HG03378 (cell line): ENCODE measurements at regions not wholly inside any gene's neighbourhood (a gene's known extent, or its start where the extent isn't known, plus 50 kb on each side); places are given as distances from the start of the nearest gene placed in this dataset.

Source experiments
- ATAC-seq: cut with Tn5 transposase; IDR thresholded peaks from one replicate; pipeline ENCODE4 v1.9.1; 2021; ENCODE audit warnings: mild to moderate bottlenecking, moderate library complexity; ENCODE audit not compliant: unreplicated experiment

DNA sequence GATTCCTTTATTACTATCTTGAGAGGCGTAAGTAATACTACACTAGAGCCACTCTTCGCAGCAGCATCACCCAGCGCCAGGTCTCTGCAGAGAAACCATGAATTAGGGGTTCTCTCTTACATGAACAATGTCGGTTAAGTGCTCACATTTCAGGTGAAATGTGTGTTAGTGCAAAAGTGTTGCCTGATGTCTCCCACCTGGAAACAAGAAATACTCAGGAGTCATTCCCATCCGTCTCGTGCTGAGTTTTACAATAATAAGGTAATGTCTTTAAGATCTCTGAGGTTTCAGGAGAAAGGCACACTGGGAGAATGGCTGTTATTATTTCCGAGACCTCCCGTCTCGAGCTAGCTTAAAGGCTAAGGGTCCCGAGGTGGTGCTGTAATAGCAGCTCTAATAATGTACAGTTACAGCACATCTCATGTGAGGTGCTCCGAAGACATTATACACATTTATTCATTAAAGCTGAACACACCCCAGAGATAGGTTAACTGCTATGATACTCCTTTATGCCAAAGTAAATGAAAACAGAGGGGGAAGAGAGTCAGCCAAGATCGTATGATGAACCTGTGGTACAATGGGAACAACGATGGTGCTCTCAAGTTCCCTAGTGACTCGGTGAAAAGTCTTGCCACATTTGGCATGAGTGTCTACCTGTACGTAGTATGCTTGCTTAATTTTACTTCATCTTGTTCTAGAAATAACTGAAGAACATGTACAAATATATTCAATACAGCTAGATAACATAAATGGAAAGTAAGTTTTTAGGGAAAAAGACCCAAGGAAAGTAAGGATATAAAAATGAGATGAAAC lies 458.3 kb upstream of the CITED2 start:
- ATAC-seq, result no peak

- ATAC-seq, result no peak
Observed at GRCh38 chr6:139829576-139829975, 455.1 kb upstream of the CITED2 start.

- no peak for ATAC-seq
Observed at GRCh38 chr6:139828751-139829519, 454.5 kb upstream of the CITED2 start.

DNA sequence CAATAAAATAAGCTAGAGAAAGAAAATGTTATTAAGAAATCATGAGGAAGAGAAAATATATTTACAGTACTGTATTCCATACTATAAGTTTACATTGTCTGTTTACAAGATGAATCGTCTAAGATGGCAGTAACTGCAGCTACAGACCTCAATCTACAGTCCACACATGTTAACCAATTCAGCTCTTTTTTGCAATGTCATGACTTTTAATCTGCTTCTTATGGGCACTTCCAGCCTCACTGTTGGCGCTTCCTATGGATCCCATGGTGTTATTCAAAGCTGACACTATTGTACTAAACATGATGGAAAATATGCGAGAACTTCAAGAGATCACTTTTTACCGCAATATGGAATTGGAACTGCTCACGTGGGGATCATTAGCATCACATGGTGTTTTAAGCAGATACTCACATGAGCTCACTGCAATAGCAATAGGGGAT lies 451.5 kb upstream of the CITED2 start:
- no peak for ATAC-seq

DNA sequence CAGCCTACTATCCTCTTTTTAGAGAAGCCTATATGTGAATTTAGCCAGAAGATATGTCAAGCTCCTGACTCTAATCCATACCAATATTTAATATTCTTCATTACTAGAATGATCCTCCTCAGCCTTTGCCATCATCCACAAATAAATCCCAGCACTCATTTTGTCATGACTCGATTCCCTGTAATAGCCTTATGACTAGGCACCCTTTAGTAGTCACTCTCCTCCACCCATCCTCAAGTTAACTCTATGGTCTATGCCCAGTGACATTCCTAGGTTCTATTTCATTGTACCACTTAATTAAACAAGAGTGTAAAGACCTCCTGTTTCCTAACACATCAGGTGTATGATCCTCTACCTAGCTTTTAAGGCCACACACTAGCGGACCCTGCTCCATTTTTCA lies 450.4 kb upstream of the CITED2 start:
- no peak for ATAC-seq

GRCh38 chr6:139823808-139824126 lies 449.3 kb upstream of the CITED2 start:
- ATAC-seq, result no peak

- no peak for ATAC-seq
Observed at GRCh38 chr6:139823099-139823807, 448.8 kb upstream of the CITED2 start.

DNA sequence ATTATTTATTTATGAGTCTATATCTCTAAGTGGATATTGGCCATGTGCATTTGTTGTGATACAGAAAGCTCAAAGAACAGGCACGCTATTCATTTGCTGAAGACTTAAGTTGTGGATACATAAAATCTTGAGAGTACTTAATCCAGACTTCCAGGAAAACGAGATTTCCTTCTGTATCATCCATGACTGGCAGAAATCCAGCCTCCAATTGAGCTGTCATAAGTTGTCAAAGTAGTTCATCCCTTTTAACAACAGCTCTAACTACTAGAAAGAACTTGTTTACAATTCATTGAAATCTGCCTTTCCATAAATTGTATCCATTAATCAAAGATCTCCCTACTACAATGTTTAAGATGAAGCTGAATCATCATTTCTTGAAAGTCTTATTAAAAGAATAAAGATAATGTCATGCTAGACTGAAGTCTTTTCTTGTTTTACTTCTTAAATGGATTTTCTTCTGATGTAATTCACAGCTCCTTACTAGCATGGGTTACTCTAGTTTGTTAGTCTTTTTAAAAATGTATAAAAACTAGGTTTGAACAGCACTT lies 447.3 kb upstream of the CITED2 start:
- ATAC-seq, result no peak

DNA sequence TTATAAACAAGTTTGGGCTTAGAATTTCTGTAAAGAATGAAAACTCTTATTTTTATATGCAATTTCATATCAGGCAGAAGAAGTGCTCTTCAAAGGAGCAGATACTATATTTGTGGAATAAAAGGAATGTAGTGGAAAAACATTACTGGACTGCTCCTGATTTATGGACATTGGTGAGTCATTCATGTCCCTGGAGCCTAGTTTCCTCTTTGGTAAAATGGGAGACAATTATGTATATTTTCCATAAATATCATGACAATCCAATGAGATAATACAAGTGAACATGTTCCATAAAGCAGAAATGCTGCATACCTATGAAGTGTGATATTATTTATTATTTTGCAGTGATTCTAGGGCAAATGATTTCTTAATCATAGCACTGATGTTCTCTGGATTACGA lies 445.8 kb upstream of the CITED2 start:
- ATAC-seq, result no peak

GRCh38 chr6:139819776-139820175 lies 445.3 kb upstream of the CITED2 start:
- ATAC-seq, result no peak

DNA sequence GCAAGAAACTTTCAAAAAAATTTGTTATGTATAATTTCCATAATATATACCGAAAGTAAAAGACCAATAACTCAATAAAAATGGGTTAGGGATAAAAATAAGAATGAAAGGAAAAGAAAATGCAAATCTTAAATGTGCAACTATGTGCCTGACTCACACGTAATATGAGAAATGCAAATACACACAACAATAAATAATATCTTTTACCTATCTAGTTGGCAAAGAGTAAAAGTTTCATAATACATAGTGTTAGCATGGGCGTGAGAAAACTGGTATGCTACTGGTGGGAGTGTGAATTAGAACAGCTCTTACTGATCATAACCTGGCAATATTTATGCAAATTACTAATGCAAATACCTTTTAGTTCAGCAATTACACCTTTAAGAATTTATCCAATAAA lies 438.5 kb upstream of the CITED2 start:
- ATAC-seq, result no peak

DNA sequence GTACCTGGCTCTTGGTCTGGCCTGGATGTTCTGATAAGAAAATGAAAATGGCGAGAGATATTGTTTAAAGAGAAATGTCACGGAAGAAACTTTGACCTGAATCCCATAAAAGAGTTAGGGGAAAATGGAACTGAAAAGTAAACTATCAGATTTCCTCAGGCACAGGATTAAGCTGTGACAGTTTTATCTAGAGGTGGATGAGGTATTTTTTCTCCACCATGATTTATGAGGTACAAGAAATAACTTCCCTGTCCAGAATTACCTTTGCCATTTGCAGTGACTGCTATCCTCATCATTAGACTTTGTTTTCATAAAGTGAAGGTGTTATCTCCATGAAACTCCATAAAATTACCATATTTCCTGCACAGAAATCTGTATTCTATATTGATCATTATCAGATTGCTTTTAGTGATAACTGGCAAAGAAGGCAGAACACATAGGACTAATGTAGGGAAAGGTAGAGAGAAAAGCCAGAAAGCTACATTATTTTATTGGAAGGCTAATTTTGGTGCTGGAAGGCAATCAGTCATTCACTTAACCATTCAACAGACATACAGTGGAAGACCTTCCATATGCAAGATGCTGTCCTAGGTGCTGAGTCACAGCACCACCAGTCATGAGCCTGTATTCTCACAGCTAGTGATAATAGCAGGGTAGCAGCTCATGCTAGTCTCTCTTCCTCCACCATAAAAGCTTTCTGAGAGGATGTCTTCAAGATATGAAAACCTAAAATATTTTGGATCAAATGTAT lies 427.3 kb upstream of the CITED2 start:
- no peak for ATAC-seq

GRCh38 chr6:139800837-139801236 lies 426.4 kb upstream of the CITED2 start:
- no peak for ATAC-seq

GRCh38 chr6:139790527-139790926 lies 416.1 kb upstream of the CITED2 start:
- ATAC-seq, result no peak

GRCh38 chr6:139784222-139784769 lies 409.8 kb upstream of the CITED2 start:
- ATAC-seq, result no peak

- no peak for ATAC-seq
Observed at GRCh38 chr6:139779988-139780774, 405.7 kb upstream of the CITED2 start.

DNA sequence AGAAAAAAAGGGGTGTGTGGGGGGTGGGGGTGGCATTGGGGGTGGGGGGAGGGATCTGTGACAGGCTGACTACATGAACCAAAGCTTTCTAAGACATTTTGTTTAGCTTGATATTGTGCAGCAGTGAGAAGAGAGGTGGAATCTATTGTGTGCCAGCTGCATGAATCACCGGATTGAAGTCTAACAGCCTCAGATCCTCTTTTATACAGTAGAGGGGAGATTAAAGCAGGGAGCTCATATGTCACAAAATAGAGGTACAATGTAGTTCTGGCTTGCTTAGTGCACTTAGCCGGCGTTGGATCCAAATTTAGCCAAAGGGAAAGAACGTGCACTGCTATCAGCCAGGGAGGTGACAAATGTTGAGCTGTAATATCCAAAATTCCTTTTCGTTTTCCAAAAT lies 404.2 kb upstream of the CITED2 start:
- no peak for ATAC-seq

DNA sequence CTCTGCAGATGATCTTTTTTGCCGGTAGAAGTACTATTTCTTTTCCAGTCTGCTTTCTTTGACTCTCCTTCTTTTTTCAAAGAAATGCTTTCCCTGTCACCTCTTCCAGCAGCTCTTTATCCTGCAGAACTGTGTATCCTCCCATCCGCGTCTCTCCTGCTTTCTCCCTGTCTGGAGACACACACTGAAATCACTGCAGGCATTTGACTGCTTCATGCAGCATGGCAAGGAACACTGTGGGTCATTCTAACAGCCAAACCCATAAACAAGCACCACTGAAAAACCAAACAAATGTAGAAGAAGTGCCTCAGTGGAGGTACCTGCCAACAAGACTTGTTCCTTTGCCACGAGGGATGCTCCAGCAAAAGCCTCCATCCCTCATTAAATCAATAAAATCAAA lies 403.7 kb upstream of the CITED2 start:
- ATAC-seq, result no peak

GRCh38 chr6:139777202-139777970 lies 402.9 kb upstream of the CITED2 start:
- no peak for ATAC-seq
